ENCODE measurements at regions not wholly inside any gene's neighbourhood (a gene's known extent, or its start where the extent isn't known, plus 50 kb on each side); places are given as distances from the start of the nearest gene placed in this dataset.

GRCh38 chr5:41650131-41650530 lies 139.7 kb upstream of the PLCXD3 start:
- DNase-seq = no peak
- Histone ChIP-seq H3K4me1 (no peaks in the 10 kb centered on the region), H3K36me3 (no peaks in the 10 kb centered on the region), H3K4me3 (no peak overlapping the region), H3K27ac (no peak overlapping the region), H3K27me3 (replicated peaks in 1 of 7) (no peaks in the 10 kb centered on the region), H3K9me3 (peaks cover 0 to 10% (median 6%) of the 10 kb centered on the region in 8 donors)
- intact Hi-C loops (cut with DNase I; ENCODE audit: low total_unique reads) = no loop called here
- TF ChIP-seq POLR2A (IDR thresholded peaks at IDR 0.05) (no peak), POLR2AphosphoS5 (IDR thresholded peaks at IDR 0.05) (no peak), CTCF (IDR thresholded peaks at IDR 0.05 in 8 of 11, conservative IDR thresholded peaks at IDR 0.05 in 3 of 11) (no peak)
- 80 to 87% (median 84%) methylated on average over 6 of the region's 6 CpGs for WGBS, 5 donors

- H3K27me3 ChIP-seq (replicated peaks in 1 of 7) = no peaks in the 10 kb centered on the region
- peaks cover 0 to 5% (median 4%) of the 10 kb centered on the region in 8 donors for H3K9me3 ChIP-seq
- TF ChIP-seq POLR2A (IDR thresholded peaks at IDR 0.05) (no peak), POLR2AphosphoS5 (IDR thresholded peaks at IDR 0.05) (no peak), CTCF (IDR thresholded peaks at IDR 0.05 in 8 of 11, conservative IDR thresholded peaks at IDR 0.05 in 3 of 11) (no peak)
- intact Hi-C loops (cut with DNase I; ENCODE audit: low total_unique reads) = loop anchor here (10.0 kb wide), 1 partner anchor 375 kb away; no protein-coding TSS in a partner anchor
- no peak overlapping the region for H3K27ac ChIP-seq
- H3K36me3 ChIP-seq = no peaks in the 10 kb centered on the region
- DNase-seq = no peak
- H3K4me1 ChIP-seq = no peaks in the 10 kb centered on the region
- no peak overlapping the region for H3K4me3 ChIP-seq
- WGBS, 5 donors = 69 to 80% (median 77%) methylated on average over 3 of the region's 3 CpGs
Measured at GRCh38 chr5:41649659-41650058, 139.3 kb upstream of the PLCXD3 start.

GRCh38 chr5:41648996-41649395 lies 138.6 kb upstream of the PLCXD3 start:
- Histone ChIP-seq H3K27ac (no peak overlapping the region), H3K4me3 (no peak overlapping the region), H3K9me3 (no peaks in the 10 kb centered on the region), H3K27me3 (replicated peaks in 1 of 7) (no peaks in the 10 kb centered on the region), H3K4me1 (no peaks in the 10 kb centered on the region), H3K36me3 (no peaks in the 10 kb centered on the region)
- intact Hi-C loops (cut with DNase I; ENCODE audit: low total_unique reads) = loop anchor here (10.0 kb wide), 1 partner anchor 374 kb away; no protein-coding TSS in a partner anchor
- WGBS, 5 donors = 54 to 64% (median 55%) methylated on average over 2 of the region's 2 CpGs
- DNase-seq = no peak
- no peak for TF ChIP-seq POLR2A (IDR thresholded peaks at IDR 0.05)
- no peak for TF ChIP-seq CTCF (IDR thresholded peaks at IDR 0.05 in 8 of 11, conservative IDR thresholded peaks at IDR 0.05 in 3 of 11)
- TF ChIP-seq POLR2AphosphoS5 (IDR thresholded peaks at IDR 0.05) = no peak

GRCh38 chr5:41641621-41642020 lies 131.2 kb upstream of the PLCXD3 start:
- intact Hi-C loops (cut with DNase I; ENCODE audit: low total_unique reads) = loop anchor here (10.0 kb wide), 1 partner anchor 367 kb away; no protein-coding TSS in a partner anchor

GRCh38 chr5:41638685-41639084 lies 128.3 kb upstream of the PLCXD3 start:
- Histone ChIP-seq H3K27ac (no peak overlapping the region), H3K27me3 (replicated peaks in 1 of 7) (peaks cover 0 to 5% (median 0%) of the 10 kb centered on the region in 7 donors), H3K9me3 (no peaks in the 10 kb centered on the region), H3K4me3 (no peak overlapping the region), H3K36me3 (no peaks in the 10 kb centered on the region), H3K4me1 (no peaks in the 10 kb centered on the region)
- TF ChIP-seq CTCF (IDR thresholded peaks at IDR 0.05 in 8 of 11, conservative IDR thresholded peaks at IDR 0.05 in 3 of 11) = no peak
- TF ChIP-seq POLR2A (IDR thresholded peaks at IDR 0.05) = no peak
- no peak for TF ChIP-seq POLR2AphosphoS5 (IDR thresholded peaks at IDR 0.05)
- 73 to 87% (median 82%) methylated on average over 3 of the region's 3 CpGs for WGBS, 5 donors
- no peak for DNase-seq
- intact Hi-C loops (cut with DNase I; ENCODE audit: low total_unique reads) = no loop called here

More at GRCh38 chr5:41641621-41642020, 131.2 kb upstream of the PLCXD3 start:
- DNase-seq = no peak
- no peak overlapping the region for H3K27ac ChIP-seq
- H3K9me3 ChIP-seq = no peaks in the 10 kb centered on the region
- 51 to 65% (median 61%) methylated on average over 3 of the region's 3 CpGs for WGBS, 5 donors
- no peaks in the 10 kb centered on the region for H3K4me1 ChIP-seq
- no peak for TF ChIP-seq POLR2A (IDR thresholded peaks at IDR 0.05)
- H3K27me3 ChIP-seq (replicated peaks in 1 of 7) = peaks cover 0 to 5% (median 0%) of the 10 kb centered on the region in 7 donors
- no peak overlapping the region for H3K4me3 ChIP-seq
- H3K36me3 ChIP-seq = no peaks in the 10 kb centered on the region

Data from spleen (tissue), 11 donors.